Esophagus muscularis mucosa (tissue), 3 donors: ENCODE measurements at regions not wholly inside any gene's neighbourhood (a gene's known extent, or its start where the extent isn't known, plus 50 kb on each side); places are given as distances from the start of the nearest gene placed in this dataset.

Source experiments
- EP300 ChIP-seq: sonication (generic); formaldehyde crosslinking; IDR thresholded peaks from one replicate; pipeline ENCODE4 v1.6.1; 2017; ENCODE audit warnings: antibody characterized with exemption
- POLR2AphosphoS5 ChIP-seq, 2 donors: sonication (generic); formaldehyde crosslinking; IDR thresholded peaks; one replicate each; pipeline ENCODE4 v1.6.1; 2017; ENCODE audit warnings: antibody characterized with exemption in 2 of 2

DNA sequence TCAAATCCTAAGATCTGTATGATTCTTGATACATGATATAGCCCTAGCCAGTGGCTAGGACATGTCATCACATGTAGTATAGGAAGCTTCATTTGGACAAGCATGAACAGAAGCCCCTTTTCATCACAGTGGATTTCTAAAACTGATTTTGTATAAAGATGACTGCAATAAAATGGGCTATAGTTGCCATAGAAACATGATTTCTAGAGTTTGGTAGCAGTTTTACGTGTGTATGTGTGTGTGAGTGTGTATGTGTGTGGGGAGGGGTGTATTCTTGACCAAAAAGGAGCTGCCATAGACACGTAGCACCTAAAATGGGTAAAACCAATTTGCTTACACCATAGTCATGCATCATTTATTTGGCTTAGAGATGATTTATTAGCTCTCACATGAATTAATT lies 200.5 kb upstream of the CNR1 start:
- TF ChIP-seq POLR2AphosphoS5 (IDR thresholded peaks at IDR 0.05), result no peak
- no peak for TF ChIP-seq EP300
